GM23338 (cell line): ENCODE measurements at regions not wholly inside any gene's neighbourhood (a gene's known extent, or its start where the extent isn't known, plus 50 kb on each side); places are given as distances from the start of the nearest gene placed in this dataset.

ENCODE experiments used
- CTCF ChIP-seq, 2 experiments: fragments of 200-600 bp in 1 of 2; sonication (generic) in 1 of 2; conservative IDR thresholded peaks; 2 replicates each; pipeline versions ENCODE4 v1.5.1 to v1.6.1; 2016 to 2017; ENCODE audit warnings: antibody characterized with exemption in 2 of 2, low read depth in 2 of 2, mild to moderate bottlenecking in 2 of 2, moderate library complexity in 1 of 2
- EZH2 ChIP-seq: fragments of 200-600 bp; sonication (generic); IDR thresholded peaks from one replicate; pipeline ENCODE4 v1.8.0; 2017; ENCODE audit warnings: antibody characterized with exemption, mild to moderate bottlenecking, low read depth; ENCODE audit not compliant: unreplicated experiment
- POLR2AphosphoS5 ChIP-seq: IDR thresholded peaks from 2 replicates; pipeline ENCODE4 v1.6.1; 2016; ENCODE audit warnings: antibody characterized with exemption, low read depth

- TF ChIP-seq EZH2 = no peak
- no peak for TF ChIP-seq CTCF (conservative IDR thresholded peaks at IDR 0.05; ENCODE audit: low read depth in 2 of 2)
- no peak for TF ChIP-seq POLR2AphosphoS5
Observed at GRCh38 chr9:19985081-19985480, 196.2 kb upstream of the SLC24A2 start.
